ENCODE measurements at regions not wholly inside any gene's neighbourhood (a gene's known extent, or its start where the extent isn't known, plus 50 kb on each side); places are given as distances from the start of the nearest gene placed in this dataset.

- CTCF ChIA-PET: no interaction called here
- H3K9ac ChIP-seq (ENCODE audit: low read length): no peak overlapping the region
- TF ChIP-seq ZFX (IDR thresholded peaks at IDR 0.05) (no peak), ELF1 (IDR thresholded peaks at IDR 0.05; ENCODE audit: borderline replicate concordance, low read depth) (no peak), POLR2A (IDR thresholded peaks at IDR 0.05; ENCODE audit: borderline replicate concordance, extremely low read depth, insufficient read depth, insufficient read length) (no peak), JUND (IDR thresholded peaks at IDR 0.05) (no peak), CEBPB (IDR thresholded peaks at IDR 0.05; ENCODE audit: low read depth) (no peak), YY1 (IDR thresholded peaks at IDR 0.05; ENCODE audit: extremely low read depth, insufficient replicate concordance, low read depth, low read length) (no peak), ZNF274 (IDR thresholded peaks at IDR 0.05; ENCODE audit: low read depth, low read length) (no peak), FOSL1 (IDR thresholded peaks at IDR 0.05; ENCODE audit: low read depth) (no peak), POLR2AphosphoS5 (IDR thresholded peaks at IDR 0.05; ENCODE audit: low read depth, low read length) (no peak)
- TF ChIP-seq, protein P1, sequence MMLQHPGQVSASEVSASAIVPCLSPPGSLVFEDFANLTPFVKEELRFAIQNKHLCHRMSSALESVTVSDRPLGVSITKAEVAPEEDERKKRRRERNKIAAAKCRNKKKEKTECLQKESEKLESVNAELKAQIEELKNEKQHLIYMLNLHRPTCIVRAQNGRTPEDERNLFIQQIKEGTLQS (IDR thresholded peaks at IDR 0.05): no peak
- TF ChIP-seq, protein P2, sequence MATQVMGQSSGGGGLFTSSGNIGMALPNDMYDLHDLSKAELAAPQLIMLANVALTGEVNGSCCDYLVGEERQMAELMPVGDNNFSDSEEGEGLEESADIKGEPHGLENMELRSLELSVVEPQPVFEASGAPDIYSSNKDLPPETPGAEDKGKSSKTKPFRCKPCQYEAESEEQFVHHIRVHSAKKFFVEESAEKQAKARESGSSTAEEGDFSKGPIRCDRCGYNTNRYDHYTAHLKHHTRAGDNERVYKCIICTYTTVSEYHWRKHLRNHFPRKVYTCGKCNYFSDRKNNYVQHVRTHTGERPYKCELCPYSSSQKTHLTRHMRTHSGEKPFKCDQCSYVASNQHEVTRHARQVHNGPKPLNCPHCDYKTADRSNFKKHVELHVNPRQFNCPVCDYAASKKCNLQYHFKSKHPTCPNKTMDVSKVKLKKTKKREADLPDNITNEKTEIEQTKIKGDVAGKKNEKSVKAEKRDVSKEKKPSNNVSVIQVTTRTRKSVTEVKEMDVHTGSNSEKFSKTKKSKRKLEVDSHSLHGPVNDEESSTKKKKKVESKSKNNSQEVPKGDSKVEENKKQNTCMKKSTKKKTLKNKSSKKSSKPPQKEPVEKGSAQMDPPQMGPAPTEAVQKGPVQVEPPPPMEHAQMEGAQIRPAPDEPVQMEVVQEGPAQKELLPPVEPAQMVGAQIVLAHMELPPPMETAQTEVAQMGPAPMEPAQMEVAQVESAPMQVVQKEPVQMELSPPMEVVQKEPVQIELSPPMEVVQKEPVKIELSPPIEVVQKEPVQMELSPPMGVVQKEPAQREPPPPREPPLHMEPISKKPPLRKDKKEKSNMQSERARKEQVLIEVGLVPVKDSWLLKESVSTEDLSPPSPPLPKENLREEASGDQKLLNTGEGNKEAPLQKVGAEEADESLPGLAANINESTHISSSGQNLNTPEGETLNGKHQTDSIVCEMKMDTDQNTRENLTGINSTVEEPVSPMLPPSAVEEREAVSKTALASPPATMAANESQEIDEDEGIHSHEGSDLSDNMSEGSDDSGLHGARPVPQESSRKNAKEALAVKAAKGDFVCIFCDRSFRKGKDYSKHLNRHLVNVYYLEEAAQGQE (IDR thresholded peaks at IDR 0.05; ENCODE audit: low read depth): no peak
- no peaks in the 10 kb centered on the region for H3K9me3 ChIP-seq (ENCODE audit: control insufficient read depth in 1 of 2, insufficient read depth in 1 of 2, low read depth in 1 of 2, low read length in 2 of 2)
- no peak for ATAC-seq
- intact Hi-C loops (cut with micrococcal nuclease): loop anchor here (1.0 to 10.0 kb wide), 4 partner anchors 186 to 1366 kb away; no protein-coding TSS in a partner anchor
- H3K4me1 ChIP-seq (ENCODE audit: control insufficient read depth in 1 of 2, insufficient read depth in 2 of 2, low read length in 2 of 2): peaks cover 4 to 22% of the 10 kb centered on the region in 2 experiments; a peak in 3 of 4 replicates
- H3K79me2 ChIP-seq (ENCODE audit: insufficient read depth, low read length): no peaks in the 10 kb centered on the region
- RAD21 ChIA-PET (ENCODE audit: low non-redundant PET in 1 of 2, low total read pairs in 2 of 2, uncharacterized antibody in 2 of 2, unreplicated experiment in 2 of 2): no interaction called here
- H3K27ac ChIP-seq (ENCODE audit: low read depth, low read length): no peak overlapping the region
- H3K4me3 ChIP-seq (replicated peaks in 1 of 2; ENCODE audit: low read depth in 1 of 2, low read length in 2 of 2): no peak overlapping the region
- H3K27me3 ChIP-seq (ENCODE audit: insufficient read depth, low read length): no peaks in the 10 kb centered on the region
- H2AFZ ChIP-seq (ENCODE audit: low read depth, low read length, poor library complexity, severe bottlenecking): peak overlapping the region; percentile 96
- no TSS peak for BruUV-seq (replicated peaks)
- no peak for DNase-seq (ENCODE audit: low read depth, low spot score)
- no peak overlapping the region for H3K4me2 ChIP-seq (ENCODE audit: low read length)
- no peaks in the 10 kb centered on the region for H4K20me1 ChIP-seq (ENCODE audit: insufficient read depth)
- no peaks in the 10 kb centered on the region for H3K9me2 ChIP-seq (ENCODE audit: insufficient read depth)
- H3K36me3 ChIP-seq (ENCODE audit: control insufficient read depth in 1 of 2, insufficient read depth in 2 of 2, low read length in 2 of 2): no peaks in the 10 kb centered on the region
- POLR2A ChIA-PET: no interaction called here
These were observed 143.1 kb upstream of the CTAGE1 start for GRCh38 chr18:22560797-22561196.

Measured in HCT116 (cell line).